ENCODE measurements at regions not wholly inside any gene's neighbourhood (a gene's known extent, or its start where the extent isn't known, plus 50 kb on each side); places are given as distances from the start of the nearest gene placed in this dataset.
"Not testable (repeated sequence)": the region's sequence is repeated elsewhere in the genome, so short reads cannot be mapped to it uniquely, and the experiment has no call there.

GRCh38 chr10:33094263-33095051 is 136.4 kb upstream of the ITGB1 start:
- H3K36me3 Mint-ChIP-seq, result peaks cover 2% of the 10 kb centered on the region
- H3K4me3 Mint-ChIP-seq, result no peak overlapping the region
- CTCF ChIA-PET, result no interaction called here
- H3K9me3 Mint-ChIP-seq, result peaks cover 23% of the 10 kb centered on the region
- no peak for DNase-seq
- H3K4me1 Mint-ChIP-seq, result peaks cover 6% of the 10 kb centered on the region
- H3K27ac Mint-ChIP-seq, result no peak overlapping the region
- H3K27me3 Mint-ChIP-seq, result peaks cover 4% of the 10 kb centered on the region

- Mint-ChIP-seq H3K36me3 (peaks cover 2% of the 10 kb centered on the region), H3K27me3 (peaks cover 4% of the 10 kb centered on the region), H3K4me3 (no peak overlapping the region), H3K4me1 (no peaks in the 10 kb centered on the region), H3K9me3 (peaks cover 23% of the 10 kb centered on the region), H3K27ac (no peak overlapping the region)
- CTCF ChIA-PET, result interaction anchor here (0.6 kb wide), 1 partner anchor 396 kb away, joined by 3 read pairs; no protein-coding TSS in a partner anchor
- DNase-seq, result no peak
These were observed 135.3 kb upstream of the ITGB1 start for GRCh38 chr10:33093362-33093761.

- Mint-ChIP-seq H3K27ac (no peak overlapping the region), H3K27me3 (peaks cover 4% of the 10 kb centered on the region), H3K4me3 (no peak overlapping the region), H3K36me3 (peaks cover 5% of the 10 kb centered on the region), H3K4me1 (peaks cover 4% of the 10 kb centered on the region), H3K9me3 (peaks cover 27% of the 10 kb centered on the region)
- DNase-seq, result no peak
- CTCF ChIA-PET, result no interaction called here
These were observed 134.6 kb upstream of the ITGB1 start for GRCh38 chr10:33092596-33092995.

- H3K9me3 Mint-ChIP-seq, result peaks cover 29% of the 10 kb centered on the region
- peaks cover 3% of the 10 kb centered on the region for H3K27me3 Mint-ChIP-seq
- H3K36me3 Mint-ChIP-seq, result peaks cover 6% of the 10 kb centered on the region
- H3K4me3 Mint-ChIP-seq, result no peak overlapping the region
- H3K4me1 Mint-ChIP-seq, result peaks cover 15% of the 10 kb centered on the region
- no peak overlapping the region for H3K27ac Mint-ChIP-seq
- CTCF ChIA-PET, result no interaction called here
- no peak for DNase-seq
These were observed 133.2 kb upstream of the ITGB1 start for GRCh38 chr10:33091201-33091600.

- Mint-ChIP-seq H3K4me3 (no peak overlapping the region), H3K9me3 (peaks cover 25% of the 10 kb centered on the region), H3K36me3 (peaks cover 4% of the 10 kb centered on the region), H3K27ac (no peak overlapping the region), H3K27me3 (no peaks in the 10 kb centered on the region), H3K4me1 (peaks cover 15% of the 10 kb centered on the region)
- CTCF ChIA-PET, result no interaction called here
- DNase-seq, result no peak
These were observed 131.0 kb upstream of the ITGB1 start for GRCh38 chr10:33088990-33089389.

- no peak for DNase-seq
- Mint-ChIP-seq H3K27me3 (no peaks in the 10 kb centered on the region), H3K36me3 (peaks cover 4% of the 10 kb centered on the region), H3K27ac (peak overlapping the region; percentile 29), H3K4me1 (peaks cover 15% of the 10 kb centered on the region), H3K4me3 (no peak overlapping the region), H3K9me3 (peaks cover 21% of the 10 kb centered on the region)
- CTCF ChIA-PET, result no interaction called here
These were observed 129.9 kb upstream of the ITGB1 start for GRCh38 chr10:33087922-33088321.

- Mint-ChIP-seq H3K27me3 (no peaks in the 10 kb centered on the region), H3K9me3 (peaks cover 21% of the 10 kb centered on the region), H3K27ac (no peak overlapping the region), H3K4me3 (no peak overlapping the region), H3K36me3 (peaks cover 4% of the 10 kb centered on the region), H3K4me1 (peaks cover 15% of the 10 kb centered on the region)
- CTCF ChIA-PET, result no interaction called here
- no peak for DNase-seq
These were observed 129.1 kb upstream of the ITGB1 start for GRCh38 chr10:33087152-33087551.

- CTCF ChIA-PET, result no interaction called here
- H3K4me1 Mint-ChIP-seq, result peaks cover 15% of the 10 kb centered on the region
- H3K27me3 Mint-ChIP-seq, result no peaks in the 10 kb centered on the region
- no peak overlapping the region for H3K27ac Mint-ChIP-seq
- H3K36me3 Mint-ChIP-seq, result peaks cover 4% of the 10 kb centered on the region
- no peak overlapping the region for H3K4me3 Mint-ChIP-seq
- no peak for DNase-seq
- H3K9me3 Mint-ChIP-seq, result peaks cover 21% of the 10 kb centered on the region
These were observed 128.1 kb upstream of the ITGB1 start for GRCh38 chr10:33086100-33086499.

- H3K27ac Mint-ChIP-seq, result no peak overlapping the region
- H3K4me1 Mint-ChIP-seq, result peaks cover 15% of the 10 kb centered on the region
- no peaks in the 10 kb centered on the region for H3K27me3 Mint-ChIP-seq
- CTCF ChIA-PET, result no interaction called here
- H3K9me3 Mint-ChIP-seq, result peaks cover 19% of the 10 kb centered on the region
- DNase-seq, result no peak
- peaks cover 4% of the 10 kb centered on the region for H3K36me3 Mint-ChIP-seq
- no peak overlapping the region for H3K4me3 Mint-ChIP-seq
These were observed 127.3 kb upstream of the ITGB1 start for GRCh38 chr10:33085313-33085833.

GRCh38 chr10:33084453-33084852 is 126.4 kb upstream of the ITGB1 start:
- CTCF ChIA-PET, result no interaction called here
- Mint-ChIP-seq H3K4me3 (no peak overlapping the region), H3K4me1 (peaks cover 15% of the 10 kb centered on the region), H3K9me3 (peaks cover 11% of the 10 kb centered on the region), H3K27me3 (no peaks in the 10 kb centered on the region), H3K36me3 (peaks cover 4% of the 10 kb centered on the region), H3K27ac (no peak overlapping the region)
- DNase-seq, result no peak

- Mint-ChIP-seq H3K27ac (no peak overlapping the region), H3K27me3 (no peaks in the 10 kb centered on the region), H3K4me3 (no peak overlapping the region), H3K9me3 (peaks cover 6% of the 10 kb centered on the region), H3K36me3 (no peaks in the 10 kb centered on the region), H3K4me1 (peaks cover 9% of the 10 kb centered on the region)
- no peak for DNase-seq
- CTCF ChIA-PET, result no interaction called here
These were observed 124.4 kb upstream of the ITGB1 start for GRCh38 chr10:33082373-33082895.

GRCh38 chr10:33080467-33080866 is 122.4 kb upstream of the ITGB1 start:
- DNase-seq, H3K4me1 Mint-ChIP-seq, H3K36me3 Mint-ChIP-seq, H3K4me3 Mint-ChIP-seq, H3K27me3 Mint-ChIP-seq, H3K9me3 Mint-ChIP-seq, CTCF ChIA-PET, H3K27ac Mint-ChIP-seq: not testable (repeated sequence)

- H3K36me3 Mint-ChIP-seq, result no peaks in the 10 kb centered on the region
- CTCF ChIA-PET, result interaction anchor here (2.6 kb wide), 1 partner anchor 81 kb away, joined by 7 read pairs; no protein-coding TSS in a partner anchor
- no peaks in the 10 kb centered on the region for H3K27me3 Mint-ChIP-seq
- H3K9me3 Mint-ChIP-seq, result peaks cover 3% of the 10 kb centered on the region
- H3K27ac Mint-ChIP-seq, result no peak overlapping the region
- H3K4me3 Mint-ChIP-seq, result no peak overlapping the region
- no peaks in the 10 kb centered on the region for H3K4me1 Mint-ChIP-seq
- DNase-seq, result no peak
These were observed 116.4 kb upstream of the ITGB1 start for GRCh38 chr10:33074443-33074842.

- H3K4me1 Mint-ChIP-seq, result no peaks in the 10 kb centered on the region
- DNase-seq, result no peak
These were observed 115.8 kb upstream of the ITGB1 start for GRCh38 chr10:33073641-33074415.

More at GRCh38 chr10:33073641-33074415, 115.8 kb upstream of the ITGB1 start:
- Mint-ChIP-seq H3K27me3 (peaks cover 4% of the 10 kb centered on the region), H3K36me3 (no peaks in the 10 kb centered on the region), H3K9me3 (peaks cover 3% of the 10 kb centered on the region), H3K4me3 (no peak overlapping the region), H3K27ac (no peak overlapping the region)
- CTCF ChIA-PET, result interaction anchor here (1.2 to 2.6 kb wide), 2 partner anchors 82 to 120 kb away, joined by 4 to 7 read pairs; no protein-coding TSS in a partner anchor

Data from activated naive CD4-positive, alpha-beta T cell treated with anti-CD3 and anti-CD28 coated beads, Interleukin-2, amount 10 ng/mL, durations not matched to agents 7 days and 5 days (primary cell).